ENCODE measurements at regions not wholly inside any gene's neighbourhood (a gene's known extent, or its start where the extent isn't known, plus 50 kb on each side); places are given as distances from the start of the nearest gene placed in this dataset.

- no peaks in the 10 kb centered on the region for H3K9me3 ChIP-seq
- intact Hi-C loops (cut with DNase I), result no loop called here
- H3K4me1 ChIP-seq, result peaks cover 0 to 11% (median 0%) of the 10 kb centered on the region in 4 donors
- H3K4me3 ChIP-seq, result no peak overlapping the region
- TF ChIP-seq CTCF (IDR thresholded peaks at IDR 0.05) (no peak), POLR2AphosphoS5 (IDR thresholded peaks at IDR 0.05) (no peak), POLR2A (IDR thresholded peaks at IDR 0.05; ENCODE audit: low read depth) (no peak), EP300 (IDR thresholded peaks at IDR 0.05) (no peak)
- no peaks in the 10 kb centered on the region for H3K27me3 ChIP-seq
- DNase-seq (ENCODE audit: extremely low spot score), result no peak
- no peaks in the 10 kb centered on the region for H3K36me3 ChIP-seq
- no peak overlapping the region for H3K27ac ChIP-seq (replicated peaks in 1 of 4)
- 97% methylated on average over 1 of the region's 1 CpG for WGBS
These were observed 50.5 kb upstream of the PLCB4 start for GRCh38 chr20:9018346-9018745.

Small RNAs in the stretch of these regions (small RNA-seq; reads per million reads assigned to genes)
- gene RF00017, result 0 reads per million in 3 donors

All from esophagus muscularis mucosa (tissue), 4 donors.